GM21737 (cell line): ENCODE measurements at regions not wholly inside any gene's neighbourhood (a gene's known extent, or its start where the extent isn't known, plus 50 kb on each side); places are given as distances from the start of the nearest gene placed in this dataset.
"Not testable (repeated sequence)": the region's sequence is repeated elsewhere in the genome, so short reads cannot be mapped to it uniquely, and the experiment has no call there.

Source experiments
- ATAC-seq: cut with Tn5 transposase; IDR thresholded peaks from one replicate; pipeline ENCODE4 v1.9.1; 2021; ENCODE audit warnings: mild to moderate bottlenecking, moderate library complexity; ENCODE audit not compliant: unreplicated experiment

DNA sequence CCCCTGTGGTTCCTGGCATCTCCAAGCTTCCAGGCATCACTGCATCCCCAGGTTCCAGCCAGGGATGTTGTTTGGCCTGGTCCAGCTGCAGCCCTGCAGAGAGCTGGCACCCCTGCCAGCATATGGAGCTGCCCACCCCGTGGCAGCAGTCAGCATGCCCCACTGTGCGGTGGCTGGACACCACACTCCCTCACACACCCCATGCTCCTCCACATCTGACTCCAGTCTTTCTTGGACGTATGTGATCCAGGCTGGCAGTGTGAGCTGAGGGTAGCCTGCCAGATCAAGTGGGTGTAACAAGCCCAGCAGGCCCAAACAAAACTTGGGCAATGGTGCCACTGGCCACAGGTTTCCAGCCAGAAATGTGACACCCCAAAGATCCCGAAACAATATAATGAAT is 620.4 kb downstream of the RWDD3 start:
- no peak for ATAC-seq

DNA sequence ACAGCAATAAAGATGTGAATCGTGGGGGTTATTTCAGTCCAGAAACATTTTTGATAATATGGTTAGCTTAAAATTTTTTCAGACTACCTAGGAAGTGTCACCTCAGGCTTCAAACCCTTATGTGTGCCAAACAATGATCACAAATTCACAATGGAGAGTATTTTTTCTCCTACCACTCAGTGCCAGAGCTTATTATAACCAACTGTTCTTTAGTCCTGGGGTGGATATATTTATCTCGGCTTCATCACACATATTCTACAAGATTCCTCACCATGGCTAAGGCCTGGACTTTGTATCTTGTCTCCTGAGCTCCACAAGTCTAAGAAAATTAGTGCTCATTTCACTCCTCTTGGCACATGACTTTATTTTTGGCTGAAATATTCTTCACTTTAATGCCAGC is 629.1 kb downstream of the RWDD3 start:
- ATAC-seq = no peak

DNA sequence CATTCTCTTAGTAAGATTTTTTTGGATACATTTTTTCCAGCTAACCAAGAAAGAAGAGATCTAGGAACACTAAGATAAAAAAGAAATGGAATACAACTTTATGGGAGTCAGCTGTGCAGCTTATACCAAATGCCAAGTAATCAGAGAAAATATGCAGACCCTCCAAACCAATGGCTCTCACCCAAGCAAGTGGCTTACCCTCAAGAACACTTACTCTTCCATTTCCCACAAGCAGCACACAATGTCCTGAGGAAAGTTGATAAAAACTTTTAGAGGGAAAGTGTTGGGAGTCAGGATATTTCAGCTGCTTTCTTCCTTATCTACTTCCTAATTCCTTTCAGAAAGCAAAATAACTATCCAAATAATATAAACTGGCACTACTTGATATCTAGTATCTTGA is 631.8 kb downstream of the RWDD3 start:
- ATAC-seq = no peak

DNA sequence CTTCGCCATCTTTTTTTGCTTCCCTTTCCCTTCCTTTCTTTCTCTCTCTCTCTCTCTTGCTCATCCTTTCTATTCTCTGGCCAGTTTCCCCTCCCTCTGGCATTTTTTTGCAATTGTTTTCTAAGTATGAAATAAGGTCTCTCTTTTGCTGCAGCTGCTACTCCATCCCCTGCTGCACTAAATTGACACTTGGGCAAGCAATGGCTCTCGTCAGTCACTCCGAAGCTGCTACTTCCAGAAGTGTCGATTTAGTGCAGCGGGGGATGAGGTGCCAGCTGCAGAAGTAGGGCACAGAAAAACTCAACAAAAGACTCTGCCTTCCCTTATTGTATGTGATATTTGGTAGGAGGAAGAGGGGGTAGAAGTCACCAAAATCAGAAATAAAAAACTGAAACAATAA is 642.3 kb downstream of the RWDD3 start:
- ATAC-seq = no peak

DNA sequence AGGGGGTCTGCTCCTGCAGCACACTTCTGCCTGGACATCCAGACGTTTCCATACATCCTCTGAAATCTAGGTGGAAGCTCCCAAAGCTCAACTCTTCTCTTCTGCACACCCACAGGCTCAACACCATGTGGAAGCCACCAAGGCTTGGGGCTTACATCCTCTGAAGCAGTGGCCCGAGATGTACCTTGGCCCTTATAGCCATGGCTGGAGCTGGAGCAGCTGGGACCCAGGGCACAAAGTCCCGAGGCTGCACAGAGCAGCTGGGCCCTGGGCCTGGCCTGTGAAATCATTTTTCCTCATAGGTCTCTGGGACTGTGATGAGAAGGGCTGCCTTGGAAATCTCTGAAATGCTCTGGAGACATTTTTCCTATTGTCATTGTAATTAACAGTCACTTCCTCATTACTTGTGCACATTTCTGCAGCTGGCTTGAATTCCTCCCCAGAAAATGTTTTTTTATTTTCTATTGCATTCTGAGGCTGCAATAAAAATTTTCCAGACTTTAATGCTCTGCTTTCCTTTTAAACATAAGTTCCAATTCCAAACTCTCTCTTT is 645.6 kb downstream of the RWDD3 start:
- ATAC-seq = no peak

DNA sequence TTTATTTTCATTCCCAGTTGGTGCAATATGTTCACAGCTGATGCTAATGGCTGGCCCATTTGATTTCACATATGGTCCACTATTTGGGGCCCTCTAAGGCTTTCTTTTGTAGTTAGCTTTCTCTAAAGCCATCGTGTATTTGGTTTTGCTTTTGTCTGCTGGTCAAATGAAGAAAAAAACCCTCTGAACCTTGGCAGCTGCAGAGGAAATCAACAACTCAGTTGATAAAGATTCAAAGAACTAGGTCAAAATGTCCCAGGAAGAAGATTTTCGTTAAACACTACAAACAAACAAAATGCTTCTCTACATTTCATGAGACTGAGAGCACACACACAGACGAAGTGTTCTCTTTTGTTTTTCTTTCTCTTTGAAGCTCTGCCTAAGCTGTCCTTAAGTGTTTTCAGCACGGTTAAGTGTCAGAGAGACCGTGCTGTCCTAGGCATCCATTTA is 655.0 kb downstream of the RWDD3 start:
- no peak for ATAC-seq

DNA sequence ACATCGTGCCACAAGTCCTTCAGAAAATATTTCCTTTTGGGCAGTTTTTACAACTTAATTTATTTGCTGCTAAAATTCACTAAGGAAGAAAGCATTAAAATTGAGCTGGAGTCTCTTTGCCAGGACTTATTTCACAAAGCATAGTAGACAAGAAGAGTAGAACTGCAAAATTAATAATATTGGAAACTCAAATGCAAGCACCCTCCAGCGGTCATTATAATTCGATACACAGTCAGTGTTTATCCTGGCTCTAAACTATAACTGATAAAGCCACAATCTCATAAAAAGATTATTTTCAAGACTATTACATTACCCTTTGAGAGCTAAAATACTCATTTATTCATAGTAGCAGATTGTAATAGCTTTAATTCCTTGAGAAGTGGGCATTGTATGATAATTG is 655.4 kb downstream of the RWDD3 start:
- no peak for ATAC-seq

DNA sequence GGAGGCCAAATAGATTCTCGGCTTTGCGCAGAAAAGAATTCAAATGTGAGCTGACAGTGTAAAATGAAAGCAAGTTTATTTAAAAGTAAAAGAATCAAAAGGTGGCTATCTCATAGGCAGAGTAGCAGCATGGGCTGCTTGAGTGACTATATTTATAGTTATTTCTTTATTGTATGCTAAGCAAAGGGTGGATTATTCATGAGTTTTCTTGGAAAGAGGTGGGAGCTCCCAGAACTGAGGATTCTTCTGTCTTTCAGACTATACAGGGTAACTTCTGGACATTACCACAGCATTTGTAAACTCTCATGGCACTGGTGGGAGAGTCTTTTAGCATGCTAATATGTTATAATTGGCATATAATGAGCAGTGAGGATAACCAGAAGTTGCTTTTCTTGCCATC is 659.9 kb downstream of the RWDD3 start:
- no peak for ATAC-seq

DNA sequence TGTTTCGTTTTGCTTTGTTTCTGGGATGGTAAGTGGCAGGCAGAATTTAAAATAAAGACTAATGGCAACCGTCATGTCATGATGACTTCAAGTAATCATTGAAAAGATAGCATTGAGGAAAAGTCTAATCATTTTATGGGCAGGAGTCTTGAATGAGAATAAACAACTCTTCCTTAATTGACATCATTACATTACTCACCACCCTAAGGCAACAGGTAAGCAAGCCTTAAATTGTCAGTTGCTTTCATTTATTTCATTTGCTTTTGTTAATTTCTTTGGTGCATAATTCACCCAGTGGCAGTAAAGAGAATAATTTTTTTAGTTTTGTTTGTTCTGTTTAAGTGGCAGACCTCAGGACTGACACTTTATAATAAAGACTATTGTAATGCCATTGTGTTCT is 669.0 kb downstream of the RWDD3 start:
- ATAC-seq = no peak

DNA sequence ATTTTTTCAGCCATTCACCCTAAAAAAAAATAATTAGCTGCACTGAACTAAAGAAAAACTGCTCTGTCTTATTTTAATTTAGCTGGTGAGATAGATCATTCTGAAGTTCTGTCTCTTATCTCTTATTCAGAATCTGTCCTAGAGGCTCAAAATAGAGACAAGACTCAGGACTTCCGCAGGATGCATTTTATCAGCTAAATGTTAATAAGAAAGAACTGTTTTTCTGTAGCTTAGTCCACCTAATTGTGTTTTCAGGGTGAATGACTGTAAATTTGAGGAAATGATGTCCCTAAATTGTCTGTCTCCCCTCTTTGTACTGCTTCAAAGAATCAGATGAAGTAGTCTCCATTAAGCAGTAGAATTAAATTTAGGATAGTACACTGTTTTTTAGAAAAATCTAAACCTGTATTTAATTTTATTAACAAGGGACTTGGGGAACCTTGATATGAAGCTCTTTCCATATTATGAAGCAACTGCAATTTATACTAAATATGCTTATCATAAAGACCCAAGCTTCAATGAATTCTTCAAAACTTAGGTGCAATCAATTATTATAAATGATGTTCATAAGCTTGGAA is 671.9 kb downstream of the RWDD3 start:
- ATAC-seq = no peak

DNA sequence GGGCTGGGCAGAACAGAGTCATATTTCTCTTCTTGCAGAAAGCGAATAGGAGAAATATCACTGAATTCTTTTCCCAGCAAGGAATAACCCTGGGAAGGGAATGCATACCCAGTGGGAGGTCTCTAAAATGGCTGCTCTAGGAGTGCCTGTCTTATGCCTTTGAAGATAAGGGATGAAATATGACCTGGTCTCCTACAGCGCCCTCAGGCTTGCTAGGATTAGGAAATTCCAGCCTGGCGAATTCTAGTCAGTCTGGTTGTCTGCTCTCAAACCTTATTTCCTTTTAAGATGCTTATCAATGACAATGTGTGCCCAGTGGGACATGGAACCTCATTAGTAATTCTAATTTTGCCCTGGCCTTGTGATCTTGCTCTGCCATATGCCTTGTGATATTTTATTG is 677.7 kb downstream of the RWDD3 start:
- not testable (repeated sequence) for ATAC-seq

DNA sequence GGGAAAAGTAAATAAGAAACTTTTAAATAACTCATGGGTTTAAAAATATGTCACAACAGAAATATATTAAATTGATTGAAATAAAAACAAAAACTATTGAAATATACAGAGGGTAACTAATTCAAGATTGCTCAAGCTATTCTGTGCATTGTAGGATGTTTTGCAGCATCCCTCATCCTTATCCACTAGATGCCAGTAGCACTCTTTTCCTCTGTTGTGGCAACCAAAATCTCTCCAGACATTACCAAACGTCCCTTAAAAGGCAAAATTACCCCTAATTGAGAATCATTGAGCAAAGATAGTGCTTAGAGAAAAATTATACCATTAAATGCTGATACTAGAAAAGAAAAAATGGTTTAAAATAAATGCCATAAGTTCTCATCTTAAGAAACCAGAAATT is 682.6 kb downstream of the RWDD3 start:
- no peak for ATAC-seq

DNA sequence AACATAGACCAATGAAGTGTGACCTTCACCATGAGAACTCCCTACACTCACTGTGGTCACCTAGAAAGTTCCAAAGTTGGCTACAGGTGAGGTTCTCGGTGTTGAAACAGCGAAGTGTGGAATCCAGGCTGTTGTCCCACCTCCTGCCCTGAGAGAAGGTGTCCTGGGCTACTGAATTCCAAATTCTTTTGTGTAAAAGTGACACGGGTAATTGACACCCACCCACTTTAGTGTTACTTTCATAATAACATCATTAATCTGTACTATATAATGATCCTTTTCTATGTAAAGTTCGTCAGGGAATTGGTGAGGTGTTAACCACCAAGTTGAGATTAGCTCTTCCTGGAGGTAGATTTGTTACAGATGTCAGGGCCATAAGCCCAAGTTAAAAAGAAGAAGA is 690.7 kb downstream of the RWDD3 start:
- no peak for ATAC-seq

DNA sequence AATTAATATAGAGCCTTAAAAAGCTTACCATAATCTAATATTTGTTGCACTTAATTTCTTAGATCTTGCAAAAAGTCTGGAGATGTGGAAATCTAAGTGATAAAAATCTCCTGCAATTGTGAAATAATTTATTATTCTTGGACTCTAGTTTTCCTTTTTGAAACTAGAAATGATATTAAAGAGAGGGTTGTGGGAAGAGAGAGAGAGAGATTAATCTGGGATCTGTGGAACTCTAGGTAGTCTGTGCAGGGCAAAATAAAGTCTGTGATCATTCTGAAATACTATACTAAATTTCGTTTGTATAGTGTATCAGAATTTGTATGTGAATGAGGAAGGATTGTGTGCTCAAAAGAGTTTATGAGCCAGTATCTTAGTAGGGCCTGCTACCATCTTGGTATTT is 692.3 kb downstream of the RWDD3 start:
- ATAC-seq = no peak

DNA sequence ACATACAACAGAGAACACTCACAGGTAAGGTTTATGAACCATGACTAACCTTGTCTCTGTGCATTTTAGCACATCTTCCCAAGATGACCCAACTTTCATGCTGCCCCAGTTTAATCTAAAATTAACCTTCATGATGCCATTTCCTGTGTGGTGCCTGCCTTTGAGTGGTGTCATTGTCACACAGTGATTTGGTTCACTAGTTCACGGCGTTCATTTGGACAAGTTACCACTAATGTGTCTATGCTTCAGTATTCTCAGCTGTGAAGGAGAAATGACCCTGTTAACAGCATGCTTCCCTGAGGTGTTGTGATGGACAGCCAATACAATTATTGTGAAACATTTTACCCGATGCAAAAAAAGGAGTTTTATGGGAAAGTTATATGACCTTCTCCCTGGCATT is 693.1 kb downstream of the RWDD3 start:
- no peak for ATAC-seq

DNA sequence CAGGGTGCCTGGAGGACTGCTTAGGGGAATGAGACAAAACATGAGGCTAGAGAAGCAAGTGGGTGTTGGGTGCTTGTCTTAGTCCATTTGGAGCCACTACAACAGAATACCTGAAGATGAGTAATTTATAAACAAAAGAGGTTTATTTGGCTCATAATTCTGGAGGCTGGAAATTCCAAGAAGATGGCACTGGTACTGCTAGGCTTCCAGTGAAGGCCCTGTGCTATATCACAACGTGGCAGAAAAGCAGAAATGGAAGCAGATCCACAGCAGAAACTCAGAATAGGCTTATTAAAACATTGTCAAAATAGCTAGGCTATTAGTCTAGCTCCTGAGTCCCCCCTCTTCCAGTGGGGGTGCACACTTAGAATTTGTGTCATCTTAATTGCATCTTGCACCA is 701.7 kb downstream of the RWDD3 start:
- ATAC-seq = no peak

DNA sequence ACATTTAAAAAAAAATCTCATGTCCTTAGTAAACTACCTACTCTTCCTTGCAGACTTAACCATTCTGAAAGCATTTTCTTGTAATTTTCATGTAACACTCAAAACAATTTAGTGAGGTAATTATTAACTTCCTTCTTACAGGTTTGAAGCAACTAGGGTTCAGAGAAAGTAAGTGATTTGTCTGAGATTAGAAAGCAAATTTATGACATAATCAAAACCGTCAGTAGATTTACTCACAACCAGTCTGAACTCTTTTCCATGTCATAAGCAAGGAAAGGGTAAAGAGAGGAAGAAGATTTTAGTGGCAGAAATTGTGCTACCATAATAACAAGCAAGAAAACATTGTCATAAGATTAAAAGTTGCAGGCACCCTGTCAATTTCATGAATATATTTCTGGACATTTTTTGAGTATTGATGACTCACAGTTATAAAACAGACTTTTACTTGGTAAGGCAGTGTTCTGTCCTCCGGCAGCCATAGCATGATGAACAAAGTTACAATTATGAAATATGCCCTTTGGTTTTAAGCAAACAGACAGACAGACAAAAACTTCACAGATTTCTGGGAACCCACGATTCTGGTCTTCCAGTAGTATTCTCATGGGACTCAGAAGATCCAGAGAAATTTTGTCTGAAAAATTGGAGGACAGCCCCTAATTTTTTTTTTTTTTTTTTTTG is 707.2 kb downstream of the RWDD3 start:
- no peak for ATAC-seq

DNA sequence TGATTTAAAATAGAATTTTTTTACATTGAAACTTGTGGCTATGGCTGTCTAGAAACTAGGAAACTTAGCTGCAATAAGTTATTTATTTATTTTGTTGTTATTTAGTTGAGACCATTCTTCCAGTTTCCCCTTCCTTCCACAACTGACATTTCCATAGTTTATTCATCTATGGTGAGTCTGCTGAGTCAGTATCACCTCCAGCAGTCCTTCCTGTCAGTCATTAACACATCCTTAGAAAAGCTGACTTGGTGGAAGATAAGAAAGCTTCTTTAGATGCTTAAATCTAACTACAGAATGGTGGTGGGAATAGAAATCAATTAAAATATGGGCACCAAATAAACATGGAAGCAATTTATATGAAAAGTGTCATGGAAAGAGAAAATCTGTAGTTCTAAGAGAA is 714.0 kb downstream of the RWDD3 start:
- ATAC-seq = no peak

DNA sequence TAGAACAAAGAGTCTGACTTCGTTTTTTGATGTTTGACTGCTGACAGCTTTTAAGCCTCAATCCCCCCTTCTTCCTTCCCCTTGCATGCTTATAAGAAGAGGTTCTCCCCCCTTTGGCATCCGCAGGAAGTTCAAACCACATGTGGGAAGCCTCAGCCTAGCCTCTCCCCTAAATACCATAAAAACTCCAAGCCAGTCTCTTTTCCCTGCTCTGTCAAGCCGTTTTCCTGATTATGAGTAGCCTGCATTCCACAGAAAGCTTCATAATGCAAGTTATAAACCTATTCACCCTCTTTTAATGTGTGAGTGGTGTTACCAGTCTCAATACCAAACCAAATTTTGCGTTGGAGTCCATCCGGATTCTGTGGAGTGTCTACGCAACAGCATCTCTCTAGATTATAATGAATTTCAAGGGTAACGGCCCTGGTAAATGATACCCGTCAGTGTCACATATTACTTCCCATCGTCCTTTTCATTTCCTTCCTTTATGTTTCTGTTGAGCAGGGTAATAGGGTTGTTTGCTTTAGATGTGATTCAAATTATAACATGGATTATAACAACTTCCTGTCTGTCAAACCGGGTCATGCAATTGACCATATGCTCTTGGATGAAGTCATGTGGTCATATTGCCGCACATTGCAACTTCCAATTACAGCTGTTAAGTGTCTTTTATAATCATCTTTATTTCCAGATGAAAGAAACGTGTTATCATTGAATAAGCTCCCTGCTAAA is 717.5 kb downstream of the RWDD3 start:
- ATAC-seq = no peak

DNA sequence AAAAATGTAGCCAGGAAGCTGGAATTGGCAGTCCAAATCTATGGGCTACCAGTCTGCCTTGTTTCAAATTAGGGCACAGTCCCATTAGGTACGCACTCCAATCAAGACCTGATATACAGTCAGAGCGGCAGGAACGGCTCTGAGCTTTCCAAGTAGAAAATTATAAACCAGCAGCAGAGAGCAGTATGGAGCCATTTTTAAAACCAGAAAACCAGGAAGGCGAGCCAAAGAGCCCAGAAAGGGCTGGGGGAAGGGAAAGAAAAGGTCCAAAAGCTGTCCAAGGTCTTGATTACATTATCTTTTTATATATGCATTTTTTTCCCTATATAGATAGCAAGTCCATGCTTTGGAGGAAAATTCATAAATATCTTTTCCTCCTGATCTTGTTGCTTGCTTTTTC is 719.0 kb downstream of the RWDD3 start:
- no peak for ATAC-seq

DNA sequence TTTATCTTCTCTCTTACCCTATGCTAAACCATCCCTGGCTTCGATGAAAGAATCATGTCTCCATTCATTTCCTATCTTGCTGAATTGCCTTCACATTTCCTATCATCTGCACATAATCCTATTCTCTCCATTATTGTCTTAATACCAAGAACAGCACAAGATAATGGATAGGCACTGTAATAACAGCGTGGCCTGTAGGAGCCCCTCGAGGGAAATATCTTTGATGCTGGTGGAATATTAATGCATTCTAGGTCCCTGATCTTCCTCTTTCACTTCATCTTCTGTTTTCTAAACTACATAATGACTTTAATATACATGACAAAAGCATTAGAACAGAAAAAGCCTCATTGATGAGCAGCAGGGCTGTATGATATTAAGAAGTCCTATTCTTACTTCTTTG is 720.6 kb downstream of the RWDD3 start:
- ATAC-seq = no peak

DNA sequence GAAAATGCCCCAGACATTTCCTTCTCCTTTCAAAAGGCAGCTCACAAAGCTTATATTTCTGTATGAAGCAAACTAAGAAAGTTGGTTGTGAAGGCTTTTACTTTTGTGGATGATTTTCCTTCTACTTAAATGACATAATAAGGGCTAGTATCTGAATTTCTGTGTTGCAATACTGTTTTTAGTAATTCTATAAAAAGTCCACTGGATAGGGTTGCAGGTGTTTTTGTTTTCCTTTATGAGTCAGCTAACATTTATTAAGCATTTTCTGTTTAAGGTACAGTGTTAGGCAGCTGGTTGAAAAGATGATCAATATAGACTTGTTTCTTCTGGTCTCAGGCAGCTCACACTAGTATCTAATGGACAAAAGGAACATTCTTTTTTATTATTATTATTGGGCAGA is 722.2 kb downstream of the RWDD3 start:
- no peak for ATAC-seq
